MM.1S (cell line): ENCODE measurements at regions not wholly inside any gene's neighbourhood (a gene's known extent, or its start where the extent isn't known, plus 50 kb on each side); places are given as distances from the start of the nearest gene placed in this dataset.

ENCODE experiments used
- DNase-seq: peaks from one replicate; pipeline ENCODE4 v3.0.0-alpha.2; 2015
- H2AFZ ChIP-seq: fragments of 300-600 bp; sonication (generic); 2 replicates; pipeline ENCODE4 v1.6.0; 2016; ENCODE audit warnings: antibody characterized with exemption, low read length
- H3F3A ChIP-seq: fragments of 300-600 bp; sonication (generic); 2 replicates; pipeline ENCODE4 v1.6.1; 2016; ENCODE audit warnings: mild to moderate bottlenecking, antibody characterized with exemption, low read length, moderate library complexity, mixed read lengths; ENCODE audit not compliant: insufficient read depth
- H3K27ac ChIP-seq: fragments of 300-600 bp; sonication (generic); 2 replicates; pipeline ENCODE4 v1.5.1; 2016; ENCODE audit warnings: mild to moderate bottlenecking, low read length
- H3K27me3 ChIP-seq: fragments of 300-600 bp; sonication (generic); replicated peaks from 2 replicates; pipeline ENCODE4 v1.6.0; 2016; ENCODE audit warnings: low read length; ENCODE audit not compliant: insufficient read depth
- H3K36me3 ChIP-seq: fragments of 300-600 bp; sonication (generic); replicated peaks from 2 replicates; pipeline ENCODE4 v1.6.1; 2016; ENCODE audit warnings: mild to moderate bottlenecking, low read length, mixed read lengths; ENCODE audit not compliant: insufficient read depth
- H3K4me1 ChIP-seq: fragments of 300-600 bp; sonication (generic); 2 replicates; pipeline ENCODE4 v1.6.1; 2016; ENCODE audit warnings: low read length, mixed read lengths
- H3K4me2 ChIP-seq: fragments of 300-600 bp; sonication (generic); 2 replicates; pipeline ENCODE4 v1.6.0; 2016; ENCODE audit warnings: low read depth, low read length
- H3K4me3 ChIP-seq: fragments of 300-600 bp; sonication (generic); 2 replicates; pipeline ENCODE4 v1.5.1; 2016; ENCODE audit warnings: low read length, mixed read lengths
- H3K79me2 ChIP-seq: fragments of 300-600 bp; sonication (generic); 2 replicates; pipeline ENCODE4 v1.6.1; 2016; ENCODE audit warnings: mixed run types, low read length, mixed read lengths
- H3K9ac ChIP-seq: fragments of 300-600 bp; sonication (generic); 2 replicates; pipeline ENCODE4 v1.6.1; 2016; ENCODE audit warnings: low read length, mixed read lengths
- H3K9me2 ChIP-seq: fragments of 300-600 bp; sonication (generic); replicated peaks from 2 replicates; pipeline ENCODE4 v1.6.1; 2016; ENCODE audit warnings: mild to moderate bottlenecking, low read length, mixed read lengths; ENCODE audit not compliant: insufficient read depth
- H3K9me3 ChIP-seq: fragments of 300-600 bp; sonication (generic); replicated peaks from 2 replicates; pipeline ENCODE4 v1.6.1; 2016; ENCODE audit warnings: mild to moderate bottlenecking, low read length, mixed read lengths; ENCODE audit not compliant: insufficient read depth
- H4K20me1 ChIP-seq: fragments of 300-600 bp; sonication (generic); 2 replicates; pipeline ENCODE4 v1.6.1; 2016; ENCODE audit warnings: mild to moderate bottlenecking, low read length, moderate library complexity, mixed read lengths; ENCODE audit not compliant: insufficient read depth
- CTCF ChIP-seq: fragments of 300-600 bp; sonication (generic); IDR thresholded peaks from 2 replicates; pipeline ENCODE4 v1.5.1; 2016; ENCODE audit warnings: antibody characterized with exemption, low read length, mixed read lengths
- EZH2 ChIP-seq: fragments of 300-600 bp; sonication (generic); optimal IDR thresholded peaks from 2 replicates; pipeline ENCODE3; 2017; ENCODE audit warnings: low read depth, mild to moderate bottlenecking, antibody characterized with exemption, low read length, mixed read lengths
- EZH2phosphoT487 ChIP-seq: fragments of 300-600 bp; sonication (generic); IDR thresholded peaks from 2 replicates; pipeline ENCODE4 v1.6.1; 2018; ENCODE audit warnings: antibody characterized with exemption, low read length

- Histone ChIP-seq H3K4me3 (no peak overlapping the region), H2AFZ (no peak overlapping the region), H3K36me3 (no peaks in the 10 kb centered on the region), H3K9me2 (no peaks in the 10 kb centered on the region), H3K27ac (no peak overlapping the region), H3F3A (no peaks in the 10 kb centered on the region), H4K20me1 (no peaks in the 10 kb centered on the region), H3K27me3 (no peaks in the 10 kb centered on the region), H3K9me3 (no peaks in the 10 kb centered on the region), H3K9ac (no peak overlapping the region), H3K79me2 (no peaks in the 10 kb centered on the region), H3K4me1 (no peaks in the 10 kb centered on the region), H3K4me2 (no peak overlapping the region)
- TF ChIP-seq CTCF = no peak
- no peak for TF ChIP-seq EZH2phosphoT487
- no peak for TF ChIP-seq EZH2
- DNase-seq = peak; percentile 6
Measured at GRCh38 chrX:7711167-7711566, 131.8 kb upstream of the VCX start.

GRCh38 chrX:7709845-7710244 is 133.1 kb upstream of the VCX start:
- Histone ChIP-seq H2AFZ (no peak overlapping the region), H3K4me2 (no peak overlapping the region), H3K4me1 (no peaks in the 10 kb centered on the region)

GRCh38 chrX:7706032-7706431 is 136.9 kb upstream of the VCX start:
- Histone ChIP-seq H3K9ac (no peak overlapping the region), H3K36me3 (no peaks in the 10 kb centered on the region), H3K9me3 (no peaks in the 10 kb centered on the region), H3K27ac (no peak overlapping the region), H3F3A (no peaks in the 10 kb centered on the region), H3K27me3 (no peaks in the 10 kb centered on the region), H3K4me3 (no peak overlapping the region), H3K79me2 (no peaks in the 10 kb centered on the region), H2AFZ (no peak overlapping the region), H3K9me2 (no peaks in the 10 kb centered on the region), H3K4me2 (no peak overlapping the region), H4K20me1 (no peaks in the 10 kb centered on the region), H3K4me1 (no peaks in the 10 kb centered on the region)
- TF ChIP-seq EZH2 (no peak), EZH2phosphoT487 (no peak), CTCF (peak; percentile 20)
- DNase-seq = peak; percentile 8

More at GRCh38 chrX:7709845-7710244, 133.1 kb upstream of the VCX start:
- Histone ChIP-seq H3K36me3 (no peaks in the 10 kb centered on the region), H3K9ac (no peak overlapping the region), H3K27ac (no peak overlapping the region), H3K79me2 (no peaks in the 10 kb centered on the region), H3K9me2 (no peaks in the 10 kb centered on the region), H3K27me3 (no peaks in the 10 kb centered on the region), H3K4me3 (no peak overlapping the region), H3F3A (no peaks in the 10 kb centered on the region), H4K20me1 (no peaks in the 10 kb centered on the region), H3K9me3 (no peaks in the 10 kb centered on the region)
- DNase-seq = no peak
- TF ChIP-seq EZH2phosphoT487 (no peak), CTCF (no peak), EZH2 (no peak)
